Inferior parietal cortex (tissue), 1 donor: ENCODE measurements at regions not wholly inside any gene's neighbourhood (a gene's known extent, or its start where the extent isn't known, plus 50 kb on each side); places are given as distances from the start of the nearest gene placed in this dataset.

Experiments used
- DNase-seq: peaks from one replicate; pipeline ENCODE4 v3.0.0-alpha.2; 2016; ENCODE audit errors: extremely low spot score

- DNase-seq, result no peak
Measured at GRCh38 chr2:62304429-62305417, 108.8 kb downstream of the B3GNT2 start.

GRCh38 chr2:62303788-62304187 is 107.9 kb downstream of the B3GNT2 start:
- no peak for DNase-seq

GRCh38 chr2:62302631-62303435 is 106.9 kb downstream of the B3GNT2 start:
- no peak for DNase-seq

DNA sequence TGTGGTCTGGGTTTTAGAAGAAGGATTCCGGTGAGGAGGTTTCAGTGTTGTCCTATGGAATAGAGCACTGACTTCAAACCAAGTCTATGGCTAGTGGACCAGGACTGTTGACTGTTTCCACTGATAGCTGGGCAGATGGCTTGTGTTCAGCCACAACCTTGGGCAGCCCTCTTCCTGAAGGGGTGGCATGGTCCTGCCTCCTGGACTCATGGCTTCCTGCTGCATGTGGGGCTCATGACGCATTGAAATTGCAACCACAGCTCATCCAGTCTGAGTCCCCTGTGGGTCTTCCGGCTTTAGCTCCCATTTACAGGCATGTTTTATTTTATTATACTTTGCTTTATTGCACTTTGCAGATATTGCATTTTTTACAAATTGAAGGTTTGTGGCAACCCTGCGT is 105.0 kb downstream of the B3GNT2 start:
- DNase-seq, result no peak

GRCh38 chr2:62297624-62298010 is 101.7 kb downstream of the B3GNT2 start:
- no peak for DNase-seq

DNA sequence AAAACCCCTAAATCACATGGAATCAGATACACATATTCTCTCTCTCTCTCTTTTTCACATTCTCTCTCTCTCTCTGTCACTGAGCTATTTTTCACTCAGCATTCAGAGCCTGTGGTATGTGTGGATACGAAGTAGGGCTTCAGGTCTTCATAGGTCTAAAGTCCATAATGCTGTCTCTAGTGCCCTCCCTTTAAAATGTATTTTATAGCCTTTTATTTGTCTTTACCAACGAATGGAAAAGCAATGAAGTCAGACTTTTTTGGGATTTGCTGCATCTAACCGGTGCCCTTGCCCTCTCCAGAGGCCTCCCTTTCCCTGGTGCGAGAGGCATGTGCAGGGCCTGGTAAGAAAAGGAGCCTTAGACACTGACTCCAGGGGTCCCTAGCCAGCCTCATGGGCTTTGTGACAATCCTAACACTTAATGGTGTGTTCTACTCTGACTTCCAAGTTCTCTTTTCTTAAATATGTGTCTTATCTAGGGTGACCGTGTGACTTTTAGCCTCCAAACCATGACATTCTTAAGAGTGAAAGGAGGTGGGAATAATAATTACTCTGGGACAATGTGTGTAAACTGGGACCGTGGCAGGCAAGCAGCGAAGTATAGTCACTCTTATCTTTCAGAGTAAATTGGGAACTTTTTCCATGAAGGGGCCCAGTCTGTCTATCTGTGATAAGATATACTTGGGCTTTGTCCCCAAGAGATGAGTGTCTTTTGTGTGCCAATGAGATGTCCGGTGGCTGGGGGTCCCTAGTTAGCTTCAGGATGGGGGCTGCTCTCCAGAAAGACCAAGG is 101.1 kb downstream of the B3GNT2 start:
- no peak for DNase-seq

- DNase-seq, result no peak
Measured at GRCh38 chr2:62296034-62296831, 100.3 kb downstream of the B3GNT2 start.

DNA sequence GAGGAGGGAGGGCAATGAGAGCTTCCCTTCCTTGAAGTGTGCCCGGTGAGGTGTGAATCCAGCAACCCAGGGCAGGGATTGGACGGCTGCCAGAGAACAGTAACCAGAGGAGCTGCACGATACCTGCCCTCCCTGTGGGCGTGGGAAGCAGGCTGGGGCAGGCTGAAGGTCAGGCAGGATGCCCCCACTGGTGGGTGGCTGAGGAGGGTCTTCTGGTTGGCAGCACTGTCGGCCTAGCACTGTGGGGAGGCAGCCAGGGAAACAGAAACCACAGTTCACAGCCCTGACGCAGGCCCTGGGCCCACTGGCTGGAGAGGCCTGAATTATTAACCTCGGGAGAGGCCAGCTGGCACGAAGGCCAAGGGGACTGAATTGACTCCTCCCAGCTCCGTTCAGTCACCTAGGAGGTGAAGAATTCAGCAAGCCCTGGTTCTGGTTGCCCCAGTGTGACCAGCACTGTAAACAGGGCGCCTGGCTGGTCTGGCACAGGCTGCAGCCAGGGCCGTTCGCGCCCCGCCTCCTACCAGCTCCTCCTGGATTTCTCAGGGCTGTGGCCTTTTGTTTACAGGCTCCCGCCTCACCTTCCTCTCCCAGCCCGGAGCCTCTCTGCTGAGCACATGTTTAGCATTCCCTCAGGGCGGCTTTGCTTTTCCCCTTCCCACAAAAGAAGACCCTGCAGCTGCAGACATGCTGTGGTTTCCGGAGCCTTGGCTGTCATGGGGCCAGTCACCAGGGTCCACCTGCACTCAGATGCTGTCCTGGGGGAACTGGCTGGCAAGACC is 97.8 kb downstream of the B3GNT2 start:
- no peak for DNase-seq

DNA sequence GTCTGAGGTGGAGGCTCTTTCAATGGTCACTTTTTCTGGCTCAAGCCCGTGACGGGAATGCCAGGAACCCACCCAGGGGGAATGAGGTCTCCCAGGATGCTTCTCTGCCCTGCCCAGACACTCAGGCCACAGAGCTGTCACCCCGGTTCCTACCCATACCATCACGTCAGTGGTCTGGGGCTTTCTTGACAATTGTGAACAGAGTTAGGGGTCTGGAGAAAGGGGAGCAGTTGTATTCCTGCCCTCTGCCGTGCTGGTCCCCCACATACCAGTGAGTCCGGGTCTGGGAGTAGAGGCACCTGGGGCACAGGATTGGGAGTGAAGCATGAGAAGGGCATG is 97.2 kb downstream of the B3GNT2 start:
- no peak for DNase-seq

DNA sequence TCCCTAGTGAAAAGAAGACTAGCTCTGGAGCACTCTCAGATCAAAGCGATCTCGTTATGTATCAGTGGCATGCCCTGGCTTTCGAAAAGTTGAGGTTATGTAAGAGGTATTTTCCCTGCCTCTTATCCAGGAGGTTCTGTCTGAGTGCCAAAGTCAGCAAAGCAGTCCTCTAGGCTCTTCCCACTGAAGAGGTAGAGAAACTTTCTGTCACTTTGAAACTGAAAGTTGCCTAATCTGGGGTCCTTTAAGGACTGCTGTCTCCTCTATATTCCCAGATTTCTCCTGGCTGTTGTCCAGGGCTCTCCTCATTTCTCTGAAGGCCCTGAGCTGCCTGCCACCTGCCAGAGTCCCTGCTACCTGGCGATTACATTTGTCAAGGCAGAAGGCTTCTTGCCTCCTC is 96.3 kb downstream of the B3GNT2 start:
- DNase-seq, result no peak

- no peak for DNase-seq
Measured at GRCh38 chr2:62291517-62292137, 95.7 kb downstream of the B3GNT2 start.

DNA sequence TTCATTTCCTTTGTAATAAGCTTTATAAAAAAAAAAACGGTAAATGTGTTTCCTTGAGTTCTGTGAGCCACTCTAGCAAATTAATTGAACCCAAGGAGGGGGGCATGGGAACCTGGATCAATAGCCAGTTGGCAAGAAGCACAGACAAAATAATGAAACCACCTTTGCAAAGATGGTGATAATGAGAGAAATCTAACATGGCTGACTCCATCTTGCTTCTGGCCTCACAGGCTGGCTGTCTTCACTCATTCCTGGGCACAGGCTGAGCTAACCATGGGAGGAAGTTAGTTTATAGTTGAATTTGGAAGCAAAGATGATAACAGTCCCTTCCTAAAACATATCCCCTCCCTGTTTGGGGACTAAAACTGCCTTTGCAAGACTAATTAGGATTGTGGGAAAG is 95.1 kb downstream of the B3GNT2 start:
- no peak for DNase-seq

DNA sequence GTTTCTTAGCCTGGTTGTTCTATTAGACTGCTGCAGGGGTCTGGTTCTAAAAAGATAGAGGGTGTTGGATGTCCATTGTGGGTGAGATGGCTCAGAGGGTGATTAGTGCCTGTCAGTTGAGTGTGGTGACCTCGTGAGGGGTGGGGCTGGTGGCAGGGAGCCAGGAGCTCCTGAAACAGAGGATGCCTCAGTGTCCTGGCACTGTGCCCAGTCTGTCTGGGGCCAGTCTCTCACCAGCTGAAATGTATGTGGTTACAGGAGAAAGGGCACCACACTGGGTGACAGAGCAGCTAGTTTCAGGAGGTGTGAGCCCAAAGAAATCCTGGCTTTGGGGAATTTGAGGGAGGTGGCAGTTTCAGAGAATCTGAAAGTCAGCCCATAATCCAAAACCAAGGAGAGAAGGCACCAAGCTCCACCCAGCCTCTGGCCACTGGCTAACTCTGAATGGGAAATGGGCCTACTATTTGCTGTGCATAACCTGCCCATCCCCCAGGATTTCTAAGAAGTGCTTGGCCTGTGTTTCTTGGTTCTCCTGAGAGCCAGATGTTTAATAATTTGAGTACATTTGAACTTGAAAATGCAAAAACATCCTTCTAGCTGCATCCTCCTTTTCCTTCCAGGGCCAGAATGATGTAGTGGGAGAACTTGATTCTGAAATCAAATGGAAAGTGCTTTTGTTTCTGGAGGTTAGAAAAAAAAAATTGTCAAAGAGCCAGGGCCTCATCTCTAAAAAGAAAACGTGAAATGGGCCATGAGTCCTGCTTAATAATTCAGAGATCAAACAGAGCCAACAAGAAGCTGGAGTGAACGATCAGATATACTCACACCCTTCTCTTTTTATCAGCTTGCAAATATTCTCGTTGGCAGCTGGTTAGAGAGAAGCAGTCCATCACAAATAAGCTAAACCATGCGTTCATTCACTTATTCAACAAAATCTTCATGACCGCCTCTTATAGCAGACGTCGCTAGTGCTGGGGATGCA is 92.3 kb downstream of the B3GNT2 start:
- DNase-seq, result no peak

- no peak for DNase-seq
Measured at GRCh38 chr2:62287282-62287681, 91.4 kb downstream of the B3GNT2 start.

DNA sequence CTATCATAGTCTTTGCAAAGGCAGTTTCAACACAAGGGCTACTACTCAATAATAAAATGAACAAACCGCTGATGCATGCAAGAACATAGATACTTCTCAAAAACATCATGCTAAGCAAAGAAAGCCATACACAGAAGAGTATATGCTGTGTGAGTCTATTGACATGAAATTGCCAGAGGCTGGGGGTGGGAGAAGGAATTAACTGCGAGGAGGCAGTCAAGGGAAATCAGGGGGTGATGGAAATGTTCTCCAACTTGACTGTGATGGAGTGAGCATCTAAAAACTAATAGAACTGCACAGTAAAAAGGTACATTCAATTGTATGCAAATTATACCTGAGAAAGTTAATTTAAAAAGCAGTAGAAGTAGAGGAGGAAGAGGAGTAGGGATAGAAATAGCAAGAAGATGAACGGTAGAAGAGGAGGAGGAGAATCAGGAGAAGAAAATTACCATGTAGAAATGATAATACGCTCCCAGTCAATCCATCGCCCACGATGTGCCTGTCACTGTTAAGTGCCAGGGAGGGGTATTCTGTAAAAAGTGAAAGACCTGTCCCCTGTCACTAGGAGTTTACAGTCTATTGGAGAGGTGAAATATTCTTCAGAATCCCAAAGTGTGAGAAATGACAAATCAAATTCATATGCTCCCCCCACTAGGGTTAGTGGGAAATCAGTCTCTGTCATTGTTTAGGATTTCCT is 90.3 kb downstream of the B3GNT2 start:
- no peak for DNase-seq

- DNase-seq, result no peak
Measured at GRCh38 chr2:62284980-62285379, 89.1 kb downstream of the B3GNT2 start.

- DNase-seq, result no peak
Measured at GRCh38 chr2:62284471-62284870, 88.6 kb downstream of the B3GNT2 start.

GRCh38 chr2:62283147-62283546 is 87.2 kb downstream of the B3GNT2 start:
- DNase-seq, result no peak
